Gastroesophageal sphincter (tissue), 4 donors: ENCODE measurements at regions not wholly inside any gene's neighbourhood (a gene's known extent, or its start where the extent isn't known, plus 50 kb on each side); places are given as distances from the start of the nearest gene placed in this dataset.
"Not testable (repeated sequence)": the region's sequence is repeated elsewhere in the genome, so short reads cannot be mapped to it uniquely, and the experiment has no call there.

Experiments used
- ATAC-seq: fragments of 150-250 bp; one replicate; pipeline ENCODE4 v1.9.1; 2016; ENCODE audit warnings: mild to moderate bottlenecking, moderate library complexity
- H3K27ac ChIP-seq, 4 donors: fragments of 200-600 bp; sonication (generic) in 3 of 4; 1 replicate in 3 of 4; 2 replicates in 1 of 4; pipeline ENCODE4 v1.5.1; 2016 to 2019
- H3K27me3 ChIP-seq: fragments of 200-600 bp; sonication (generic); one replicate; pipeline ENCODE4 v1.5.1; 2019
- H3K36me3 ChIP-seq, 2 donors: fragments of 200-600 bp; sonication (generic); one replicate each; pipeline ENCODE4 v1.5.1; 2019; ENCODE audit warnings: control low read depth in 1 of 2
- H3K4me1 ChIP-seq, 3 donors: fragments of 200-600 bp; sonication (generic); 1 replicate in 2 of 3; 2 replicates in 1 of 3; pipeline ENCODE4 v1.5.1; 2016 to 2019; ENCODE audit warnings: control low read depth in 2 of 3
- H3K4me3 ChIP-seq, 2 donors: fragments of 200-600 bp; sonication (generic); one replicate each; pipeline ENCODE4 v1.5.1; 2019; ENCODE audit warnings: mild to moderate bottlenecking in 1 of 2, moderate library complexity in 1 of 2
- H3K9me3 ChIP-seq, 3 donors: fragments of 200-600 bp; sonication (generic); one replicate each; pipeline ENCODE4 v1.5.1; 2017 to 2019; ENCODE audit warnings: control low read depth in 2 of 3
- EP300 ChIP-seq: sonication (generic); formaldehyde crosslinking; IDR thresholded peaks from one replicate; pipeline ENCODE4 v1.6.1; 2017; ENCODE audit warnings: antibody characterized with exemption, mild to moderate bottlenecking
- POLR2A ChIP-seq, 2 donors: fragments of 450-650 bp; IDR thresholded peaks; one replicate each; pipeline ENCODE4 v1.6.1; 2017; ENCODE audit warnings: antibody characterized with exemption in 2 of 2, mild to moderate bottlenecking in 2 of 2, moderate library complexity in 1 of 2
- POLR2AphosphoS5 ChIP-seq: sonication (generic); formaldehyde crosslinking; IDR thresholded peaks from one replicate; pipeline ENCODE4 v1.6.1; 2017; ENCODE audit warnings: antibody characterized with exemption
- WGBS, 2 donors: methylation state at CpG; one replicate each; pipeline ENCODE4 v1.1.5; 2018; ENCODE audit warnings: low coverage in 1 of 2; 5-methylcytosine and 5-hydroxymethylcytosine counted together
- TF ChIP-seq, protein P1 (sequence below), 4 experiments: fragments of 200-600 bp in 2 of 4; fragments of 450-650 bp in 2 of 4; sonication (generic) in 1 of 4; IDR thresholded peaks; one replicate each; pipeline ENCODE4 v1.5.1; 2017 to 2019; ENCODE audit warnings: antibody characterized with exemption in 4 of 4, mild to moderate bottlenecking in 2 of 4, moderate library complexity in 2 of 4

DNA sequence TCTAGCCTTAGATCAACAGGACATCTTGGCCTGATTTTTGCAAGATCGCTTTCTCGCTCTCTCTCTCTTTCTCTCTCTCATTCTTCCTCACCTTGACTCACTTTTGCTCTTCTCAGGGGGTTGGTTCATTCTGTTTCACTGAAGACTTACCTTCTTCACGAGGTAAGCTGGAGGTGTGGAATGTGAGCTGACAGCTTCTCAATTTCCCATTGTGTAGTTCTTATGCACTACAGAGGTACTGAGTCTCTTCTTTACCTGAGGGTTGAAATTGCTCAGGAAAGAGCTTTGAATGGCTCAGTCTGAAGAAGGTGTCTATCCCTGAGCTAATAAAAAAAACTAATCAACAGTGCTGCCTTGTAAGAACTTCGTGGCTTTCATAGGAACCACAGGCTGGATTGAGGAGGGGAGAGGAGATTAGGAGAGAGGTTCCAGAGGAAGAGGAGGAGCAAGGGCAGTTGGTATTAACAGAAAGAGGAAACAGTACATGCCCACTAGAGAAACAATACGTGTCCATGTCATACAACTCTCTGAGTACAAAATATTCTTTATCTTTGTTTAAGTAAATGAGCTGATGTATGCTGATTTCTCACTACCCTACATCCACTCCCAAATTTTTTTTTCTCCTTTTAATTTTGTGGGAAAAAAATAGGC, 192.2 kb downstream of the TMEM167A start:
- H3K4me3 ChIP-seq, result no peak overlapping the region
- 70 to 73% methylated on average over 5 of the region's 5 CpGs for WGBS, 2 donors
- TF ChIP-seq, protein P1, sequence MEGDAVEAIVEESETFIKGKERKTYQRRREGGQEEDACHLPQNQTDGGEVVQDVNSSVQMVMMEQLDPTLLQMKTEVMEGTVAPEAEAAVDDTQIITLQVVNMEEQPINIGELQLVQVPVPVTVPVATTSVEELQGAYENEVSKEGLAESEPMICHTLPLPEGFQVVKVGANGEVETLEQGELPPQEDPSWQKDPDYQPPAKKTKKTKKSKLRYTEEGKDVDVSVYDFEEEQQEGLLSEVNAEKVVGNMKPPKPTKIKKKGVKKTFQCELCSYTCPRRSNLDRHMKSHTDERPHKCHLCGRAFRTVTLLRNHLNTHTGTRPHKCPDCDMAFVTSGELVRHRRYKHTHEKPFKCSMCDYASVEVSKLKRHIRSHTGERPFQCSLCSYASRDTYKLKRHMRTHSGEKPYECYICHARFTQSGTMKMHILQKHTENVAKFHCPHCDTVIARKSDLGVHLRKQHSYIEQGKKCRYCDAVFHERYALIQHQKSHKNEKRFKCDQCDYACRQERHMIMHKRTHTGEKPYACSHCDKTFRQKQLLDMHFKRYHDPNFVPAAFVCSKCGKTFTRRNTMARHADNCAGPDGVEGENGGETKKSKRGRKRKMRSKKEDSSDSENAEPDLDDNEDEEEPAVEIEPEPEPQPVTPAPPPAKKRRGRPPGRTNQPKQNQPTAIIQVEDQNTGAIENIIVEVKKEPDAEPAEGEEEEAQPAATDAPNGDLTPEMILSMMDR (IDR thresholded peaks at IDR 0.05), result no peak
- TF ChIP-seq POLR2A (IDR thresholded peaks at IDR 0.05) (no peak), POLR2AphosphoS5 (no peak), EP300 (no peak)
- H3K27ac ChIP-seq, result no peak overlapping the region
- H3K36me3 ChIP-seq, result no peaks in the 10 kb centered on the region
- H3K27me3 ChIP-seq, result no peaks in the 10 kb centered on the region
- H3K4me1 ChIP-seq, result no peaks in the 10 kb centered on the region
- ATAC-seq, result no peak
- H3K9me3 ChIP-seq, result peaks cover 0 to 8% (median 0%) of the 10 kb centered on the region in 3 donors

DNA sequence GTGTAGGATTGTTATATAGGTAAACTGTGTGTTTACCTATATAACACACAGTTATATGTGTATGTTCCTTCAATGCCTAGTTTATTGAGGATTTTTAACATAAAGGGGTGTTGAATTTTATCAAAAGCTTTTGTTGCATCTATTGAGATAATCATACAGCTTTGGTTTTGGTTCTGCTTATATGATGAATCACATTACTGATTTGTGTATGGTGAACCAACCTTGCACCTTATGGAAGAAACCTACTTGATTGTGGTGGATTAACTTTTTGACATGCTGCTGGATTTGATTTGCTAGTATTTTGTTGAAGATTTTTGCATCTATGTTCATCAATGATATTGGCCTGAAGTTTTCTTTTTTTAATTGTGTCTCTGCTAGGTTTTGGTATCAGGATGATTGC, 194.9 kb downstream of the TMEM167A start:
- no peak for ATAC-seq
- Histone ChIP-seq H3K27me3 (no peaks in the 10 kb centered on the region), H3K9me3 (peaks cover 0 to 27% (median 0%) of the 10 kb centered on the region in 3 donors), H3K36me3 (no peaks in the 10 kb centered on the region), H3K27ac (no peak overlapping the region), H3K4me1 (no peaks in the 10 kb centered on the region), H3K4me3 (no peak overlapping the region)
- TF ChIP-seq POLR2AphosphoS5 (no peak), EP300 (no peak), POLR2A (IDR thresholded peaks at IDR 0.05) (no peak)
- TF ChIP-seq, protein P1 (IDR thresholded peaks at IDR 0.05), result no peak

DNA sequence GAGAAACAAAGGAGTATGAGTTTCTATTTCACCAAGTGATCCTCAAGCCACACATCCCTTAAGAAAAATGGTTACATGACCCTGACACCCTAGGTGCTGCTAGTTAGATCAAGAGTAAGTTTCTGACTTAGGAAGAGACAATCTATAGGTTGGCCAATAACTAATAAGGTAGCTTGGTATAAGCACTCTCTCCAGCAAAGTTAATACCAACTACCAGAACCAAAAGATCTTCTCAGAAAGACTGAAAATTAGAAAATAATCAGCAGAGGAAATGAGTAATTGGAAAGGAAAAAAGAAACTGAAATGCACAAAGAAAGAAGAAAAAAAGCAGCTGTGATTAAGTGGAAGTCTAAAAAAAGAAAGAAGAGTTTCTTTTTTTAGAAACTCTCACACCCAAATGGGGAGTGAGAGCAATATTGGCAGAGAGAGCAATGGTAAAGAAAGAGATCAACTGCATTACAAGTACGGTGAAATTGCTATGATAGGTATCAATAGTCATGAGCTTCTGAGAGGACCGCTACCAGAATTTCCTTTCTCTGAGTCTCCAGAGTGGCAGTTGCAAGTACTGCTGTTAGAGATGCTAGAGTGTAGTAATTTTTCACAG, 195.5 kb downstream of the TMEM167A start:
- Histone ChIP-seq H3K27ac (no peak overlapping the region), H3K9me3 (peaks cover 0 to 27% (median 0%) of the 10 kb centered on the region in 3 donors), H3K36me3 (no peaks in the 10 kb centered on the region), H3K4me3 (no peak overlapping the region), H3K4me1 (no peaks in the 10 kb centered on the region), H3K27me3 (no peaks in the 10 kb centered on the region)
- ATAC-seq, result no peak
- TF ChIP-seq, protein P1 (IDR thresholded peaks at IDR 0.05), result no peak
- TF ChIP-seq POLR2AphosphoS5 (no peak), POLR2A (IDR thresholded peaks at IDR 0.05) (no peak), EP300 (no peak)
- 65 to 80% methylated on average over 2 of the region's 2 CpGs for WGBS, 2 donors

DNA sequence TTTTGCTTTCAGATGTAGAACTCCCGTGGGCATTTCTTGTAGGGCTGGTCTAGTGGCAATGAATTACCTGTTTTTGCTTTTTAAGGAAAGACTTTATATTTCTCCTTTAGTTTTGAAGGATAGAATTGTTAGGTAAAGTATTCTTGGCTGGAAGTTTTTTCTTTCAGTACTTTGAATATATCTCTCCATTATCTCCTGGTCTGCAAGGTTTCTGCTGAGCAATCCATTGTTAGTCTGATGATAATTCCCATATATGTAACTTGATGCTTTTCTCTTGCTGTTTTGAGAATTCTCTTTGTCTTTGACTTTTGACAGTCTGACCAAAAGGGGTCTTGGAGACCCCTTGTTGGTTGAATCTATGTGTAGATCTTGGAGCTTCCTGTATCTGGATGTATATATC, 198.1 kb downstream of the TMEM167A start:
- Histone ChIP-seq H3K27ac (no peak overlapping the region), H3K9me3 (peaks cover 0 to 27% (median 0%) of the 10 kb centered on the region in 3 donors), H3K27me3 (no peaks in the 10 kb centered on the region), H3K4me3 (no peak overlapping the region), H3K36me3 (no peaks in the 10 kb centered on the region), H3K4me1 (no peaks in the 10 kb centered on the region)
- 92 to 100% methylated on average over 1 of the region's 1 CpG for WGBS, 2 donors
- TF ChIP-seq, protein P1 (IDR thresholded peaks at IDR 0.05), result no peak
- TF ChIP-seq POLR2A (IDR thresholded peaks at IDR 0.05) (no peak), EP300 (no peak), POLR2AphosphoS5 (no peak)
- no peak for ATAC-seq

DNA sequence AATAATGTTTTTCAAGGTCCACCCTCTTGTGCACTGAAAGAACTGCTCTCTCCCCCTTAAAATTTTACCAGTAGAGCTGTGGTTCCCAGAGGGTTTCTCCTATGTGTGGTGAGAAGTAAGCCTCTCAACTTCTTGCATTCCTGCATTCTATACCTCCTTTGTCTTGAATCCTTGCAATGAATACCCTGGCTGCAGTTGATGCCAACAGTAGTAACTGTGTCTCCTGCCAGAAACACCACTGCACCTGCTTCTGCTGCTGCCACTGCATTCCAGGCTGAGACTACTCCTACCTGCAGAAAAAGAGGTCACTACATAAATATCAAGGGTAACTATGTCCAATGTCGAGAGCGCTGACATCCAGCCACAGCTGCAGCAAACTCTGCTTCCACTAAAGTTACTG, 203.7 kb downstream of the TMEM167A start:
- Histone ChIP-seq H3K9me3 (peaks cover 0 to 5% (median 0%) of the 10 kb centered on the region in 3 donors), H3K27me3 (no peaks in the 10 kb centered on the region), H3K27ac (no peak overlapping the region), H3K4me3 (no peak overlapping the region), H3K4me1 (no peaks in the 10 kb centered on the region), H3K36me3 (no peaks in the 10 kb centered on the region)
- no peak for ATAC-seq
- TF ChIP-seq EP300, result no peak
- TF ChIP-seq POLR2A (IDR thresholded peaks at IDR 0.05), result no peak
- no peak for TF ChIP-seq POLR2AphosphoS5
- TF ChIP-seq, protein P1 (IDR thresholded peaks at IDR 0.05), result no peak
- 70 to 100% methylated on average over 2 of the region's 2 CpGs for WGBS, 2 donors

DNA sequence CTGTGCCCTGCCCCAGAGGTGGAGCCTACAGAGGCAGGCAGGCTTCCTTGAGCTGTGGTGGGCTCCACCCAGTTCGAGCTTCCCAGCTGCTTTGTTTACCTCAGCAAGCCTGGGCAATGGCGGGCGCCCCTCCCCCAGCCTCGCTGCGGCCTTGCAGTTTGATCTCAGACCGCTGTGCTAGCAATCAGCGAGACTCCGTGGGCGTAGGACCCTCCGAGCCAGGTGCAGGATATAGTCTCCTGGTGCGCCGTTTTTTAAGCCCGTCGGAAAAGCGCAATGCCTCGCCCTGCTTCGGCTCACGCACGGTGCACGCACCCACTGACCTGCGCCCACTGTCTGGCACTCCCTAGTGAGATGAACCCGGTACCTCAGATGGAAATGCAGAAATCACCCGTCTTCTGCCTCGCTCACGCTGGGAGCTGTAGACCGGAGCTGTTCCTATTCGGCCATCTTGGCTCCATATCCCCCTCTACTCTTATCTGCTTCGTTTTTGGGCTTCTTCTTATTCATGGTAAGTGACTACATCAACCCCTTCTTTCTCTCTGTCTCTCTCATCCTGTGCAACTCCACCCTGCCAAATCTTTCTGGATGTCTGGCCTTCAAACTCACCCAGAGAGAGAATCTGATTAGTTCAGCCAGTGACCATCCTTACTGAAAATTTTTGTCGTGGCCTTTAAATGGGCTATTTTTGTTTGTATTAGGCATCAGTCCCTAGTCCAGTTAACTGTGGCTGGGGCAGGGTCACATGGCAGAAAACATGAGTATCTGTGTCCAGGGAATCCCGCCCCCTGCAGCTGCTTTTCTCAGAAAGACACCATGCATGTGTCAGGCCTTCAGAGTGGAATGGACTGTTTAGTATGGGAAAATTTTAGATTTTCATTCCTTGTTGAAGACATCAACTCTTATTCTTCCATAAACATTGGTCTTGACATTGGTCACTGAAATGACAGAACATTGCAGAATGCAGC, 204.6 kb downstream of the TMEM167A start:
- not testable (repeated sequence) for H3K27me3 ChIP-seq, H3K4me3 ChIP-seq, H3K9me3 ChIP-seq, H3K4me1 ChIP-seq, ATAC-seq, H3K36me3 ChIP-seq, H3K27ac ChIP-seq
- 88% methylated on average over 12 of the region's 30 CpGs; no CpG with 5 or more reads in 1 of the 2 donors for WGBS, 2 donors
